ENCODE measurements at regions not wholly inside any gene's neighbourhood (a gene's known extent, or its start where the extent isn't known, plus 50 kb on each side); places are given as distances from the start of the nearest gene placed in this dataset.
A peak's percentile ranks its signal among the peaks of the same experiment; 100 is the strongest.

GRCh38 chrX:27883468-27884092 is 75.8 kb downstream of the MAGEB10 start:
- peaks cover 89% of the 10 kb centered on the region for H3K27me3 Mint-ChIP-seq (ENCODE audit: low read depth)
- peaks cover 7% of the 10 kb centered on the region; the same call in 1 of the 2 replicates for H3K4me1 Mint-ChIP-seq
- ATAC-seq (peak; percentile 32; the same call in 1 of the 2 replicates), DNase-seq (ENCODE audit: low spot score) (no peak)
- ChIA-PET CTCF (no interaction called here), POLR2A (no interaction called here)
- no peak overlapping the region for H3K27ac Mint-ChIP-seq
- H3K9me3 Mint-ChIP-seq = no peaks in the 10 kb centered on the region
- H3K4me3 Mint-ChIP-seq = no peak overlapping the region
- TF ChIP-seq ATF1 (CRISPR knock-in tag; IDR thresholded peaks at IDR 0.05) = no peak
- H3K36me3 Mint-ChIP-seq = no peaks in the 10 kb centered on the region

DNA sequence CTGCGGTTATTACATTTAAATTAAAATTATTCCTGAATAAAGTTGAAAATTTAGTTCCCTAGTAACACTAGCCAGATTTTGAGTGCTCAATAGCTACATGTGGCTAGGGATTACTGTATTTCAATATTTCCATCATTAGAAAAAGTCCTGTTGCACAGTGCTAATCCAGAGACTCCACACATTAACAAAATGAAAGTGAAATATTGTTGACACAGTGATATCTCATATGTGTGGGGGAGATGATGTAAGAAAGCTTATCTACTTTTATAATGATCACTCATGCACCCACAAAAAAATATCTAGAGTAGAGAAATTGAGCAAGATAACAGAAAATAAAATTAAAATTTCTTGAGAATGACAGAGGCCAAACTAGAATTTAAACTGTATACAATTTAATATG is 74.9 kb downstream of the MAGEB10 start:
- CTCF ChIA-PET = no interaction called here
- H3K9me3 Mint-ChIP-seq = no peaks in the 10 kb centered on the region
- H3K27ac Mint-ChIP-seq = no peak overlapping the region
- H3K4me3 Mint-ChIP-seq = no peak overlapping the region
- DNase-seq (ENCODE audit: low spot score) (no peak), ATAC-seq (no peak)
- H3K27me3 Mint-ChIP-seq (ENCODE audit: low read depth) = peaks cover 88% of the 10 kb centered on the region
- H3K4me1 Mint-ChIP-seq = peaks cover 7% of the 10 kb centered on the region; the same call in 1 of the 2 replicates
- TF ChIP-seq E2F5 (CRISPR knock-in tag; IDR thresholded peaks at IDR 0.05) = no peak
- TF ChIP-seq NFE2L1 (CRISPR knock-in tag; IDR thresholded peaks at IDR 0.05) = no peak
- TF ChIP-seq FOXK1 (CRISPR knock-in tag; IDR thresholded peaks at IDR 0.05) = no peak
- TF ChIP-seq PRRX2 (CRISPR knock-in tag; IDR thresholded peaks at IDR 0.05) = no peak
- no peak for TF ChIP-seq ELF4 (CRISPR knock-in tag; IDR thresholded peaks at IDR 0.05; ENCODE audit: low read depth)
- TF ChIP-seq, protein P1, sequence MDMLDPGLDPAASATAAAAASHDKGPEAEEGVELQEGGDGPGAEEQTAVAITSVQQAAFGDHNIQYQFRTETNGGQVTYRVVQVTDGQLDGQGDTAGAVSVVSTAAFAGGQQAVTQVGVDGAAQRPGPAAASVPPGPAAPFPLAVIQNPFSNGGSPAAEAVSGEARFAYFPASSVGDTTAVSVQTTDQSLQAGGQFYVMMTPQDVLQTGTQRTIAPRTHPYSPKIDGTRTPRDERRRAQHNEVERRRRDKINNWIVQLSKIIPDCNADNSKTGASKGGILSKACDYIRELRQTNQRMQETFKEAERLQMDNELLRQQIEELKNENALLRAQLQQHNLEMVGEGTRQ (CRISPR knock-in tag; IDR thresholded peaks at IDR 0.05) = no peak
- TF ChIP-seq, protein P2, sequence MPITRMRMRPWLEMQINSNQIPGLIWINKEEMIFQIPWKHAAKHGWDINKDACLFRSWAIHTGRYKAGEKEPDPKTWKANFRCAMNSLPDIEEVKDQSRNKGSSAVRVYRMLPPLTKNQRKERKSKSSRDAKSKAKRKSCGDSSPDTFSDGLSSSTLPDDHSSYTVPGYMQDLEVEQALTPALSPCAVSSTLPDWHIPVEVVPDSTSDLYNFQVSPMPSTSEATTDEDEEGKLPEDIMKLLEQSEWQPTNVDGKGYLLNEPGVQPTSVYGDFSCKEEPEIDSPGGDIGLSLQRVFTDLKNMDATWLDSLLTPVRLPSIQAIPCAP (CRISPR knock-in tag; IDR thresholded peaks at IDR 0.05) = no peak
- no peak for TF ChIP-seq MYBL2 (CRISPR knock-in tag; IDR thresholded peaks at IDR 0.05)
- no peak for TF ChIP-seq HMGA2 (CRISPR knock-in tag; IDR thresholded peaks at IDR 0.05)
- POLR2A ChIA-PET = no interaction called here
- H3K36me3 Mint-ChIP-seq = no peaks in the 10 kb centered on the region

DNA sequence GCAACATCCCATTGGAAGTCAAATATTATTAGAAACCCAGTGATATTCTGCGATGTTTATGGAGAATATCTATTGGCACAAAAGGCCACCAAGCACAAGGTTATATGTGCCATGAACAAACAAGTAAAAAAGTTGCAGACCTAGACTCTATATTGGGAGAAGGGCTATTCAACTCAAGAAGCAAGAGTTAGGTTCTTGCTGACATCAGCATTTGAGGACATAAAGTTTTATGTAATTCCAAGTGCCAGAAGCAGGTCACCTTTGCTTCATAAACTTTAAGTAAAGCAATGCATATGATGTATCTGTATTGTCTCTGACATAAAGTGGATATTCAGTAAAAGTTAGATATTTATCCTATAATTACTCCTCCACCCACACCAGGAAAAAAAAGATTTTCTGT is 71.1 kb downstream of the MAGEB10 start:
- no peak for ATAC-seq
- DNase-seq (ENCODE audit: low spot score) = no peak
- Mint-ChIP-seq H3K27me3 (ENCODE audit: low read depth) (peaks cover 85% of the 10 kb centered on the region), H3K4me1 (peaks cover 4% of the 10 kb centered on the region; the same call in 1 of the 2 replicates), H3K9me3 (no peaks in the 10 kb centered on the region), H3K36me3 (no peaks in the 10 kb centered on the region), H3K4me3 (no peak overlapping the region), H3K27ac (no peak overlapping the region)
- CTCF ChIA-PET = no interaction called here
- POLR2A ChIA-PET = no interaction called here
- no peak for TF ChIP-seq FOXP1 (CRISPR knock-in tag; IDR thresholded peaks at IDR 0.05; ENCODE audit: borderline replicate concordance)
- TF ChIP-seq, protein P3, sequence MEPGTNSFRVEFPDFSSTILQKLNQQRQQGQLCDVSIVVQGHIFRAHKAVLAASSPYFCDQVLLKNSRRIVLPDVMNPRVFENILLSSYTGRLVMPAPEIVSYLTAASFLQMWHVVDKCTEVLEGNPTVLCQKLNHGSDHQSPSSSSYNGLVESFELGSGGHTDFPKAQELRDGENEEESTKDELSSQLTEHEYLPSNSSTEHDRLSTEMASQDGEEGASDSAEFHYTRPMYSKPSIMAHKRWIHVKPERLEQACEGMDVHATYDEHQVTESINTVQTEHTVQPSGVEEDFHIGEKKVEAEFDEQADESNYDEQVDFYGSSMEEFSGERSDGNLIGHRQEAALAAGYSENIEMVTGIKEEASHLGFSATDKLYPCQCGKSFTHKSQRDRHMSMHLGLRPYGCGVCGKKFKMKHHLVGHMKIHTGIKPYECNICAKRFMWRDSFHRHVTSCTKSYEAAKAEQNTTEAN (CRISPR knock-in tag; IDR thresholded peaks at IDR 0.05) = no peak
- TF ChIP-seq NR3C1 (CRISPR knock-in tag; conservative IDR thresholded peaks at IDR 0.05; ENCODE audit: low read depth) = no peak
- no peak for TF ChIP-seq SMAD4 (CRISPR knock-in tag; IDR thresholded peaks at IDR 0.05)
- TF ChIP-seq, protein P4, sequence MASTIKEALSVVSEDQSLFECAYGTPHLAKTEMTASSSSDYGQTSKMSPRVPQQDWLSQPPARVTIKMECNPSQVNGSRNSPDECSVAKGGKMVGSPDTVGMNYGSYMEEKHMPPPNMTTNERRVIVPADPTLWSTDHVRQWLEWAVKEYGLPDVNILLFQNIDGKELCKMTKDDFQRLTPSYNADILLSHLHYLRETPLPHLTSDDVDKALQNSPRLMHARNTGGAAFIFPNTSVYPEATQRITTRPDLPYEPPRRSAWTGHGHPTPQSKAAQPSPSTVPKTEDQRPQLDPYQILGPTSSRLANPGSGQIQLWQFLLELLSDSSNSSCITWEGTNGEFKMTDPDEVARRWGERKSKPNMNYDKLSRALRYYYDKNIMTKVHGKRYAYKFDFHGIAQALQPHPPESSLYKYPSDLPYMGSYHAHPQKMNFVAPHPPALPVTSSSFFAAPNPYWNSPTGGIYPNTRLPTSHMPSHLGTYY (CRISPR knock-in tag; IDR thresholded peaks at IDR 0.05) = no peak
- TF ChIP-seq EMX1 (CRISPR knock-in tag; IDR thresholded peaks at IDR 0.05) = no peak
- TF ChIP-seq, protein P5, sequence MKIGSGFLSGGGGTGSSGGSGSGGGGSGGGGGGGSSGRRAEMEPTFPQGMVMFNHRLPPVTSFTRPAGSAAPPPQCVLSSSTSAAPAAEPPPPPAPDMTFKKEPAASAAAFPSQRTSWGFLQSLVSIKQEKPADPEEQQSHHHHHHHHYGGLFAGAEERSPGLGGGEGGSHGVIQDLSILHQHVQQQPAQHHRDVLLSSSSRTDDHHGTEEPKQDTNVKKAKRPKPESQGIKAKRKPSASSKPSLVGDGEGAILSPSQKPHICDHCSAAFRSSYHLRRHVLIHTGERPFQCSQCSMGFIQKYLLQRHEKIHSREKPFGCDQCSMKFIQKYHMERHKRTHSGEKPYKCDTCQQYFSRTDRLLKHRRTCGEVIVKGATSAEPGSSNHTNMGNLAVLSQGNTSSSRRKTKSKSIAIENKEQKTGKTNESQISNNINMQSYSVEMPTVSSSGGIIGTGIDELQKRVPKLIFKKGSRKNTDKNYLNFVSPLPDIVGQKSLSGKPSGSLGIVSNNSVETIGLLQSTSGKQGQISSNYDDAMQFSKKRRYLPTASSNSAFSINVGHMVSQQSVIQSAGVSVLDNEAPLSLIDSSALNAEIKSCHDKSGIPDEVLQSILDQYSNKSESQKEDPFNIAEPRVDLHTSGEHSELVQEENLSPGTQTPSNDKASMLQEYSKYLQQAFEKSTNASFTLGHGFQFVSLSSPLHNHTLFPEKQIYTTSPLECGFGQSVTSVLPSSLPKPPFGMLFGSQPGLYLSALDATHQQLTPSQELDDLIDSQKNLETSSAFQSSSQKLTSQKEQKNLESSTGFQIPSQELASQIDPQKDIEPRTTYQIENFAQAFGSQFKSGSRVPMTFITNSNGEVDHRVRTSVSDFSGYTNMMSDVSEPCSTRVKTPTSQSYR (CRISPR knock-in tag; IDR thresholded peaks at IDR 0.05) = no peak
- TF ChIP-seq PRRX2 (CRISPR knock-in tag; IDR thresholded peaks at IDR 0.05) = no peak
- TF ChIP-seq, protein P6, sequence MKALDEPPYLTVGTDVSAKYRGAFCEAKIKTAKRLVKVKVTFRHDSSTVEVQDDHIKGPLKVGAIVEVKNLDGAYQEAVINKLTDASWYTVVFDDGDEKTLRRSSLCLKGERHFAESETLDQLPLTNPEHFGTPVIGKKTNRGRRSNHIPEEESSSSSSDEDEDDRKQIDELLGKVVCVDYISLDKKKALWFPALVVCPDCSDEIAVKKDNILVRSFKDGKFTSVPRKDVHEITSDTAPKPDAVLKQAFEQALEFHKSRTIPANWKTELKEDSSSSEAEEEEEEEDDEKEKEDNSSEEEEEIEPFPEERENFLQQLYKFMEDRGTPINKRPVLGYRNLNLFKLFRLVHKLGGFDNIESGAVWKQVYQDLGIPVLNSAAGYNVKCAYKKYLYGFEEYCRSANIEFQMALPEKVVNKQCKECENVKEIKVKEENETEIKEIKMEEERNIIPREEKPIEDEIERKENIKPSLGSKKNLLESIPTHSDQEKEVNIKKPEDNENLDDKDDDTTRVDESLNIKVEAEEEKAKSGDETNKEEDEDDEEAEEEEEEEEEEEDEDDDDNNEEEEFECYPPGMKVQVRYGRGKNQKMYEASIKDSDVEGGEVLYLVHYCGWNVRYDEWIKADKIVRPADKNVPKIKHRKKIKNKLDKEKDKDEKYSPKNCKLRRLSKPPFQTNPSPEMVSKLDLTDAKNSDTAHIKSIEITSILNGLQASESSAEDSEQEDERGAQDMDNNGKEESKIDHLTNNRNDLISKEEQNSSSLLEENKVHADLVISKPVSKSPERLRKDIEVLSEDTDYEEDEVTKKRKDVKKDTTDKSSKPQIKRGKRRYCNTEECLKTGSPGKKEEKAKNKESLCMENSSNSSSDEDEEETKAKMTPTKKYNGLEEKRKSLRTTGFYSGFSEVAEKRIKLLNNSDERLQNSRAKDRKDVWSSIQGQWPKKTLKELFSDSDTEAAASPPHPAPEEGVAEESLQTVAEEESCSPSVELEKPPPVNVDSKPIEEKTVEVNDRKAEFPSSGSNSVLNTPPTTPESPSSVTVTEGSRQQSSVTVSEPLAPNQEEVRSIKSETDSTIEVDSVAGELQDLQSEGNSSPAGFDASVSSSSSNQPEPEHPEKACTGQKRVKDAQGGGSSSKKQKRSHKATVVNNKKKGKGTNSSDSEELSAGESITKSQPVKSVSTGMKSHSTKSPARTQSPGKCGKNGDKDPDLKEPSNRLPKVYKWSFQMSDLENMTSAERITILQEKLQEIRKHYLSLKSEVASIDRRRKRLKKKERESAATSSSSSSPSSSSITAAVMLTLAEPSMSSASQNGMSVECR (CRISPR knock-in tag; IDR thresholded peaks at IDR 0.05; ENCODE audit: borderline replicate concordance) = no peak
